Panc1 (cell line): ENCODE measurements at regions not wholly inside any gene's neighbourhood (a gene's known extent, or its start where the extent isn't known, plus 50 kb on each side); places are given as distances from the start of the nearest gene placed in this dataset.

Experiments used
- CTCF ChIP-seq: fragments of 450-650 bp; IDR thresholded peaks from 2 replicates; pipeline ENCODE4 v1.5.1; 2017; ENCODE audit warnings: mild to moderate bottlenecking
- SIN3A ChIP-seq: IDR thresholded peaks from 2 replicates; pipeline ENCODE4 v1.6.1; 2012; ENCODE audit warnings: low read depth, mild to moderate bottlenecking, low read length, moderate library complexity, borderline replicate concordance; ENCODE audit not compliant: insufficient read depth
- TCF7L2 ChIP-seq: IDR thresholded peaks from 2 replicates; pipeline ENCODE4 v1.6.1; 2011; ENCODE audit warnings: mild to moderate bottlenecking, low read depth, low read length, inconsistent platforms
- TF ChIP-seq, protein P1 (sequence below), 2 experiments: IDR thresholded peaks; 2 replicates each; pipeline ENCODE4 v1.6.1; 2011 to 2012; ENCODE audit warnings: low read depth in 2 of 2, control low read depth in 1 of 2, low read length in 1 of 2, mild to moderate bottlenecking in 1 of 2, moderate library complexity in 1 of 2; ENCODE audit not compliant: insufficient read depth in 1 of 2

GRCh38 chr1:98126740-98127139 is 205.9 kb upstream of the DPYD start:
- TF ChIP-seq, protein P1, sequence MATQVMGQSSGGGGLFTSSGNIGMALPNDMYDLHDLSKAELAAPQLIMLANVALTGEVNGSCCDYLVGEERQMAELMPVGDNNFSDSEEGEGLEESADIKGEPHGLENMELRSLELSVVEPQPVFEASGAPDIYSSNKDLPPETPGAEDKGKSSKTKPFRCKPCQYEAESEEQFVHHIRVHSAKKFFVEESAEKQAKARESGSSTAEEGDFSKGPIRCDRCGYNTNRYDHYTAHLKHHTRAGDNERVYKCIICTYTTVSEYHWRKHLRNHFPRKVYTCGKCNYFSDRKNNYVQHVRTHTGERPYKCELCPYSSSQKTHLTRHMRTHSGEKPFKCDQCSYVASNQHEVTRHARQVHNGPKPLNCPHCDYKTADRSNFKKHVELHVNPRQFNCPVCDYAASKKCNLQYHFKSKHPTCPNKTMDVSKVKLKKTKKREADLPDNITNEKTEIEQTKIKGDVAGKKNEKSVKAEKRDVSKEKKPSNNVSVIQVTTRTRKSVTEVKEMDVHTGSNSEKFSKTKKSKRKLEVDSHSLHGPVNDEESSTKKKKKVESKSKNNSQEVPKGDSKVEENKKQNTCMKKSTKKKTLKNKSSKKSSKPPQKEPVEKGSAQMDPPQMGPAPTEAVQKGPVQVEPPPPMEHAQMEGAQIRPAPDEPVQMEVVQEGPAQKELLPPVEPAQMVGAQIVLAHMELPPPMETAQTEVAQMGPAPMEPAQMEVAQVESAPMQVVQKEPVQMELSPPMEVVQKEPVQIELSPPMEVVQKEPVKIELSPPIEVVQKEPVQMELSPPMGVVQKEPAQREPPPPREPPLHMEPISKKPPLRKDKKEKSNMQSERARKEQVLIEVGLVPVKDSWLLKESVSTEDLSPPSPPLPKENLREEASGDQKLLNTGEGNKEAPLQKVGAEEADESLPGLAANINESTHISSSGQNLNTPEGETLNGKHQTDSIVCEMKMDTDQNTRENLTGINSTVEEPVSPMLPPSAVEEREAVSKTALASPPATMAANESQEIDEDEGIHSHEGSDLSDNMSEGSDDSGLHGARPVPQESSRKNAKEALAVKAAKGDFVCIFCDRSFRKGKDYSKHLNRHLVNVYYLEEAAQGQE (IDR thresholded peaks at IDR 0.05; ENCODE audit: insufficient read depth in 1 of 2, low read depth in 2 of 2, low read length in 1 of 2) = no peak
- TF ChIP-seq CTCF (no peak), SIN3A (no peak), TCF7L2 (no peak)
